ENCODE measurements at regions not wholly inside any gene's neighbourhood (a gene's known extent, or its start where the extent isn't known, plus 50 kb on each side); places are given as distances from the start of the nearest gene placed in this dataset.

DNA sequence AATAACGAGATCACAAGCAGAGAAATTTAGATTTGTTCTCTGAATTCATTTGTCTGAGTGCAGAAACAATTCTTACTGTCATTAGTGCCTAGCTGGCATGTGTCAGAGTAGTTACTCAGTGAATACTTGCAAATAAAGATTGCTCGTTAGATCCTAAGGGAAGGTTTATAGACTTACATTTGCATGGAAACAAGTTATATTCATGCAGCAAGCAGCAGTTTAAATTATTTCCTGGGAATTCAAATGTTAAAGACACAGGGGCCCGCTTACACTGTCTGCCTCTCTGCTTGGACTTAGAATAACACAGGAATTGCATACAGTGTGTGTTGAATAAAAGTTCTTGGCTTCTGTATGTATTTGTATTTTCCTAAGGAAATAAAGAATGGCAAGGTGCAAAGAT, 680.6 kb upstream of the NECTIN3 start:
- no peaks in the 10 kb centered on the region for H3K23me2 ChIP-seq (ENCODE audit: insufficient read length, low read depth, low read length, poor library complexity, severe bottlenecking)
- H2BK12ac ChIP-seq (ENCODE audit: insufficient read length, low read depth, low read length), result no peak overlapping the region
- H3K9me3 ChIP-seq (ENCODE audit: control insufficient read depth, low read depth, low read length), result no peaks in the 10 kb centered on the region
- TF ChIP-seq, protein P1, sequence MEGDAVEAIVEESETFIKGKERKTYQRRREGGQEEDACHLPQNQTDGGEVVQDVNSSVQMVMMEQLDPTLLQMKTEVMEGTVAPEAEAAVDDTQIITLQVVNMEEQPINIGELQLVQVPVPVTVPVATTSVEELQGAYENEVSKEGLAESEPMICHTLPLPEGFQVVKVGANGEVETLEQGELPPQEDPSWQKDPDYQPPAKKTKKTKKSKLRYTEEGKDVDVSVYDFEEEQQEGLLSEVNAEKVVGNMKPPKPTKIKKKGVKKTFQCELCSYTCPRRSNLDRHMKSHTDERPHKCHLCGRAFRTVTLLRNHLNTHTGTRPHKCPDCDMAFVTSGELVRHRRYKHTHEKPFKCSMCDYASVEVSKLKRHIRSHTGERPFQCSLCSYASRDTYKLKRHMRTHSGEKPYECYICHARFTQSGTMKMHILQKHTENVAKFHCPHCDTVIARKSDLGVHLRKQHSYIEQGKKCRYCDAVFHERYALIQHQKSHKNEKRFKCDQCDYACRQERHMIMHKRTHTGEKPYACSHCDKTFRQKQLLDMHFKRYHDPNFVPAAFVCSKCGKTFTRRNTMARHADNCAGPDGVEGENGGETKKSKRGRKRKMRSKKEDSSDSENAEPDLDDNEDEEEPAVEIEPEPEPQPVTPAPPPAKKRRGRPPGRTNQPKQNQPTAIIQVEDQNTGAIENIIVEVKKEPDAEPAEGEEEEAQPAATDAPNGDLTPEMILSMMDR (conservative IDR thresholded peaks at IDR 0.05), result no peak
- H2BK15ac ChIP-seq (ENCODE audit: low read depth, low read length), result no peak overlapping the region
- no peak overlapping the region for H2BK20ac ChIP-seq (ENCODE audit: low read depth, low read length, poor library complexity, severe bottlenecking)
- no peaks in the 10 kb centered on the region for H3K9me3 Mint-ChIP-seq
- no peaks in the 10 kb centered on the region for H3K79me2 ChIP-seq (ENCODE audit: insufficient read depth, low read length)
- no peak overlapping the region for H4K91ac ChIP-seq (ENCODE audit: insufficient read length, low read depth, low read length)
- H3K18ac ChIP-seq (ENCODE audit: insufficient read length, low read depth, low read length), result no peak overlapping the region
- H3K79me1 ChIP-seq (ENCODE audit: insufficient read depth, low read depth, low read length, poor library complexity, severe bottlenecking), result no peaks in the 10 kb centered on the region
- DNase-seq, result no peak
- H3K27me3 ChIP-seq (ENCODE audit: insufficient read depth, low read length), result no peaks in the 10 kb centered on the region
- H3T11ph ChIP-seq (ENCODE audit: low read length), result no peak overlapping the region
- no peak overlapping the region for H3K23ac ChIP-seq (ENCODE audit: insufficient read length, low read depth, low read length)
- no CpG with 5 or more reads among the region's 3 CpGs for WGBS (ENCODE audit: extremely low coverage, insufficient read length, low lambda C conversion rate)
- no peak overlapping the region for H4K5ac ChIP-seq (ENCODE audit: insufficient read length, low read depth, low read length)
- no peak overlapping the region for H3K9ac ChIP-seq (ENCODE audit: extremely low read depth, insufficient read length, low read length)
- no peaks in the 10 kb centered on the region for H4K20me1 ChIP-seq (ENCODE audit: control insufficient read depth, insufficient read depth, insufficient read length)
- H3K27me3 Mint-ChIP-seq (ENCODE audit: low read depth), result no peaks in the 10 kb centered on the region
- H3K36me3 Mint-ChIP-seq (ENCODE audit: insufficient read depth in 1 of 3, low read depth in 3 of 3), result no peaks in the 10 kb centered on the region; a peak in 1 of 7 replicates
- no peak overlapping the region for H2BK120ac ChIP-seq (ENCODE audit: low read depth, low read length, poor library complexity, severe bottlenecking)
- no peak overlapping the region for H2AFZ ChIP-seq (ENCODE audit: low read length)
- no peaks in the 10 kb centered on the region; the same call in 1 of the 2 replicates for H3K4me1 ChIP-seq (ENCODE audit: insufficient read depth, low read length)
- H3K4ac ChIP-seq (ENCODE audit: low read depth, low read length), result no peak overlapping the region
- H3K4me2 ChIP-seq (ENCODE audit: insufficient read depth, insufficient read length, low read length), result no peak overlapping the region
- no peak overlapping the region for H3K4me3 Mint-ChIP-seq
- no peak overlapping the region for H2BK5ac ChIP-seq (ENCODE audit: insufficient read length, low read length)
- no peak overlapping the region for H4K8ac ChIP-seq (replicated peaks; ENCODE audit: insufficient read length, low read depth, low read length)
- no peak overlapping the region for H3K56ac ChIP-seq (ENCODE audit: insufficient read length, low read depth, low read length)
- H3K14ac ChIP-seq (ENCODE audit: insufficient read depth, low read length), result no peak overlapping the region
- H2AK5ac ChIP-seq (ENCODE audit: insufficient read length, low read length), result no peak overlapping the region
- no peak overlapping the region for H3K27ac ChIP-seq (ENCODE audit: insufficient read length, low read depth, low read length)
- no peak overlapping the region; a peak in 2 of 7 replicates for H3K27ac Mint-ChIP-seq
- peaks cover 19 to 20% of the 10 kb centered on the region in 2 experiments for H3K4me1 Mint-ChIP-seq

Measured in H9 (cell line).